DMS53 treated with DMSO at 0.1 percent for 48 hours (cell line): ENCODE measurements at regions not wholly inside any gene's neighbourhood (a gene's known extent, or its start where the extent isn't known, plus 50 kb on each side); places are given as distances from the start of the nearest gene placed in this dataset.

Source experiments
- DNase-seq: peaks from one replicate; lab custom pipeline; 2025; ENCODE audit not compliant: unreplicated experiment; lab: John Stamatoyannopoulos, UW

DNA sequence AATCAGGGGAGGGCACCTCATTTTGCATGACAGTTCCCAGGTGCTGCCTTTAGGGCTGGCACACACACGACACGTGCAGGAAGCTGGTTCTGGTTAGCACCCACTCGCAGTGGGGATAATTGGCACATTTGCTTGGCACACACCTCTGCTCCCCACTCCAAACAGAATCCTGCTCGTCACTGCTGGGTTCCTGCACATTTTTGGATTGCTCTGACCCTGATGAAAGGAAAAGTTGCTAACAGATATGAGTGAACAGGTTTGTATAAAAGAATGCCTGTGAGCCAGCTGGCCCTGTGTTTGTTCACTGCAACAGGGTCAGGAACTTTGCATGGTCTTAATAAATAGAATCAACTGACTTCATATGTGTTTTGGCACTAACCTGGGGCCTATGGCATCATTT lies 1500.4 kb downstream of the EFNB2 start:
- DNase-seq = no peak

DNA sequence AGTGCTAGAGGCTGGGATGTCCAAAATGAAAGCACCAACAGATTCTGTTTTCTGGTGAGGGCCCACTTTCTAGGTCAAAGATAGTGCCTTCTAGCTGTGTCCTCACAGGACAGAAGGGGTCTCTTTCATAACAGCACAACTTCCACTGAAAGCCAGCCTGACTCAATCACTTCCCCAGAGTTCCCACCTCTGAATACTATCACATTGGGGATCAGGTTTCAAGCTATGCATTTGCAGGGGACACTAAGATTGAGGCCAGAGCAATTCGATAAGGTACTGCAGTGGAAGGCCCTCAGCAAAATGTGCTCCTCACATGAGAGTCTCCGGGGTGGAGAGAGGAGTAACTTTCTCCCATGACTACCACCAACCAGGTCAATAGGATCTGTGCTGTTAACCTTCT lies 1501.5 kb downstream of the EFNB2 start:
- no peak for DNase-seq

DNA sequence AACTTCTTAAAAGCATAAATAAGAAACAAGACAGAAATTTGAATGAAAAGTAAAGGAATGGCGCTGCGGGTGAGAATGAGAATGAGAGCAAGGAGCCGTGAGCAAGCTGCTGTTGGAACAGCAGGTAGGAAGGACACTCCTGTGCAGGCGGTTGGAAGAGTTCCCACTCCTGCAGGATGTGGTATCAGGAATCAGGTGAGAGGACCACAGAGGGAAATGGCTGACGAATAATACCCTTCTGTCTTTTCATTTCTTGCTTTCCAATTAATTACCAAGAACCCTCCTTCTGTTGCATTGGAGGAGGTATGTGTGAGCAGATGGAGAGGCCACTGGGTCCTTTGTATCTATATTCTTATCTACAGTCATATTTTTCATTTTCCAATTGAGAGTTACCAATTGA lies 1504.2 kb downstream of the EFNB2 start:
- no peak for DNase-seq

DNA sequence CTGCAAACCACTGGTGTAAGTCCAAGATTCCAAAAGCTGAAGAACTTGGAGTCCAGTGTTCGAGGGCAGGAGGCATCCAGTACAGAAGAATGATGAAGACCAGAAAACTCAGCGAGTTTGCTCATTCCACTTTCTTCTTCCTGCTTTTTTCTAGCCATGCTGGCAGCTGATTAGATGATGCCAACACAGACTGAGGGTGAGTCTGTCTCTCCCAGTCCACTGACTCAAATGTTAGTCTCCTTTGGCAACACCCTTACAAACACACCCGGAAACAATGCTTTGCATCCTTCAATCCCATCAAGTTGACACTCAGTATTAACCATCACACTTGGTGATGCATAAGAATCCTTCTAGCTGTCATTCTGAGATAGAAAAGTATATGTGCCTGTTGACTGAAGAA lies 1504.6 kb downstream of the EFNB2 start:
- DNase-seq = no peak

DNA sequence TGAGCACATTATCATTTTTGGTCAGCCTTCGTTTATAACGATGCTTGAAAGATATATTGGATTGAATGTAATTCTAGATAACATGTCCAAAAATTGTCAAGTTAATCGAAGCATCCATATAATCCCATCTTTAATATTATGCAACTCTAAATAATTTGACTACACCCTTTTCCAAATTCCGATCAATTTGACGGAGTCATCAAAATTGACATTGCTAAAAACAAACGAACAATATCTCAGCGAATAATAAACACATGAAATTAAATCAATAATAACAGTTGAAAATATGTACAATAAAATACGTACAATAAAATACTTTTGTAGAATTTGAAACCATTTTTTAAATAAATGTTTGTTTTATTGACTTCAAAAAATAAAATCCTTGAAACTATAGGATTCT lies 1516.4 kb downstream of the EFNB2 start:
- DNase-seq = no peak

DNA sequence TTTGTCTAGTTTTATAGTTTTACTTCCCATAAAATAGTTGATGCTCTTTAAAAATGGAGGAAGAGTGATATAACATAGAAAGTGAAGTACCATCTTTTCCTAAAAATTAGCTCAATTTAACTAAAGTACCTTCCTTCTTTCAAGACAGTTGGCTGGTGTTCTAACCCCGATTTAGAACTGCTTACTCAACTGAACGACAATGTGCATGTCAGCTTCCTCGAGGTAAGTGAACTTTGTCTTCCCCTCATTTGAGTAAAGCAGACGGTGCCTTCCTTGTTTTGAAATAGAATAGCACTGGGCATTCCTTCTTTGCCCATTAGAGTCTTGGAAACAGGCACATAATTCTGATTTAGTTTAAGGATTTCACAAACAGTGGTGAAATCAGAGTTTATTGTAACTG lies 1519.2 kb downstream of the EFNB2 start:
- no peak for DNase-seq

DNA sequence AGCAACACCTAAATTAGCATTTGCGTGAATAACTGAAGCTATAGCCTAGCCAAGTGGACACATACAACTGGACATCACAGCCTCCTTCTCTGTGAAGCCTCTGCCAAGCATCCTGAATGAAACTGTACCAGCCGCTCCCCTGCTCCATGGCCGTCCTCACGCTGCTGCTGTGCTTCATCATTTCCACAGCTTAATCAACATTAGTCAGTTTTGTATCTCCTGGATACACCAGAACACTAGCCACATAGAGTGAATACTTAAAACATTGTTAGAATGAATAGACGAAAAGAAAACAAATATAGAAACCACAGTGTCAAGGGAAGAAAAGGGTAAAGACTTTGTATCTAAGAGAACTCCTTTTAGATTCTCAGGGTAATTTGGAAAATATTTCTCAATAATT lies 1526.9 kb downstream of the EFNB2 start:
- no peak for DNase-seq

DNA sequence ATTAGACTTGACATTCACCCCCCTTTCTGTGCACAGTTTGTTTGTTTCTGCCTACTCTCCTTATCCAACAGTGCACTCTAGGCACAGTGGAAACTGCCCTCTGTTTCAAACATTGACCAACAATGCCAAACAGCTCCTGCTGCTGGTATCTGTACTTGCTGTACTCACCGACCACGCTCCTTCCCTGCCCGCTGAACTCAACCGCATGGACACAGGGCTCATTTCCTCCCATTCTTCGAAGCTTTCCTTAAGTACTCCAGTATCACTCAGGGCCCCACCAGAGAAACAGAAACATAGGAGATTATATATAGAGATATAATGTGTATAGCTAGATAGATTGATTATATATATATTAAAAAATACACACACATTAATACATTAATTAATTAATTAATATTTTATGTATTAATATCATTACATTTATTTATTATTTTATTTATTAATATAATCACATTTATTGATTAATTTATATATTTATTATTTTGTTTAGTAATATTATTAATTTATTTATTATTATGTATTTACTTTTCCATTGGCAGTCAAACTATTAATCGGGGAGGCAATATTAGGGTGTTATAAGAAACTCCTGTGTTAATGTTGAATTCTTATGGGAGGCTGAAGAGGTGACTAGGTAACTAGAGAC lies 1528.2 kb downstream of the EFNB2 start:
- no peak for DNase-seq

DNA sequence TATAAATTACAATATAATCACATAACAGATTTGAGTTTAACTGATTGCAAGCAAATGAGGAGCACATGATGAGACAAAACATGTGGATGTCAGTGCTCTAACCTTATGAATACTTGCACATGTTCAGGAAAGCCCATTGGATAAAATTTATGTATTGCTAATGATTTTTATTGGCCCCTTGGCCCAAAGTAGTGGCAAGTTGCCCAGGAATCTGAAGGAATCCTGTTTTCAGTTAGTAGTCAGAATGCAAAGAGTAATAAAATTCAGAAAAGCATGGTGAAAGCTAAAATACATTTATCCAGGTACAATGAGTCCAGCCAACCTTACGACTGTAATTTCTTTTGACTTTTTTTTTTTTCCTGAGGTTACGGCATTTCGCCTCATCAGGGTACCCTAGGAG lies 1539.4 kb downstream of the EFNB2 start:
- DNase-seq = no peak

DNA sequence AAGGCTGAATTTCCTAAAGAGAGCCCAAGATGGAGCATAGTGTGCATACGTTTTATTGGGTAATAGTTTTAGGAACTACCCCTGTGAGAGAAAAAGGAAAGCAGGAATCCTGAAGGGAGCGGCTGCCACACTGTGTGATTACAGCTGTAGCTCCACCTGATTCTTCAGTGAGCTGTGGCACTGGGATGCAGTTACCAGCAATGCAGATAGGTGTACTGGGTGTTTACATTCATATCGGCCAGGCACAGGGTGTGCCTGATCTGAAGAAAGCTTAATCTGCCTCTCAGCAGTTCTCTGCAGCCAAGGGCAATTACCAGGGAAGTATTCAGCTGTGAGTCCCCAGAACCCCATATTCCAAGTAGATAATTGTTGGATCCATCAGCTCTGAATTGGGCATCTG lies 1541.8 kb downstream of the EFNB2 start:
- DNase-seq = no peak

DNA sequence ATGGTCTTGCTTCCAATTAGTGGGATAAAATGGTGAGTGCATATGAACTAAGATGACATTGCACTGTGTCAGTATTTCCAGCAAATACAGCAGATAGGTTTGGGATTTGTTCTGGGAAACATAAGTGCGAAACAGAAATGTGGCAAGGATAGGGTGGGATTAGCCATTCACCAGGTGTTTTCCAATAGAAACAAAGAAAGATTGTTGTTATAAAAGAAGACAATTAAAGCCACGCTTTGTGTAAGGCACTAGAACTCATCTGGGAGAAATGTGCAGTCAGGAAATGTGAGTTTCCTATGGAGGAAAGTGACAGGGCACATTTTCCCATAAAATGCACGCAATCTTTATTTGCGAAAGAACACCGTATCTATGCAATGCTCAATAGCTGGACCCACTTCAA lies 1547.8 kb downstream of the EFNB2 start:
- no peak for DNase-seq

DNA sequence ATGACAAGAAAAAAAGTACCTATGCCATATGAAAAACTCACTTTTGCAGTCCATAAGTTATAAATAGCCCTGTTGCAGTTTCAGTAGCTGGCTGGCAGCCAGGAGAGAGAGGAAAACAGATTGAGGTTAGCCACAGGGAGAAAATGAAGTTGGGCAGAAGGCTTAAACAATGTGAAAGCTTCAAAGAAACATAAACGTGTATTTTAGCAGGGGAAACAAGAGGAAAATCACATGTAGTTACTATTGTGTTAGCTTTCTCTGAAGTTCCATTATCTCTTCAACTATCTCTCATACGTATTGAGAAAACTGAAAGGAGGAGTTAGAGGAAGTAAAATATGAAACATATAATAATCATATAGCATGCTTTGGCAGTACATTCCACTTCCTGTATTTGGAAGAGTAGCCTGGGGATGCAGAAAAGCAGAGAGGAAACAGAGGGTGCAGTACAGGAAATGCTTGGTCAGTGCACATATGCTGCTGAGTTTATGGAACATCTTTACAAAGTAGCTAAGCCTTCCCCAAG lies 1551.1 kb downstream of the EFNB2 start:
- no peak for DNase-seq

DNA sequence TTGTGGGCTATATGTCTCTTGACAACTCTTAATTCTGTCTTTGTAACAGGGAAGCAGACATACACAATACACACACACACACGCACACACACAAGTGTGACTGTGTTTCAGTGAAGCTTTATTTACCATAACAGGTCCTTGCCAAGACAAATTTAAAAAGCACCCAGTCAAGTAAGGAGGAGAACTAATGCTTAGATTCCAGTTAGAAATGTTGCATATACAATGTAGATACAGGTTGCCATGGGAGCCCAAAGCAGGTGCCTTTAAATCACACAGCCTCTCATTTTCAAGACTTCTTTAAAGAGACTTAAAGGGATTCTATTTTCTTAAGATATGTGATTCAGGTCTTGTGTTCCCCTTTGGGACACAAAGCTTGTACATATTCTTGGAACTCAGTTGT lies 1551.9 kb downstream of the EFNB2 start:
- DNase-seq = no peak

DNA sequence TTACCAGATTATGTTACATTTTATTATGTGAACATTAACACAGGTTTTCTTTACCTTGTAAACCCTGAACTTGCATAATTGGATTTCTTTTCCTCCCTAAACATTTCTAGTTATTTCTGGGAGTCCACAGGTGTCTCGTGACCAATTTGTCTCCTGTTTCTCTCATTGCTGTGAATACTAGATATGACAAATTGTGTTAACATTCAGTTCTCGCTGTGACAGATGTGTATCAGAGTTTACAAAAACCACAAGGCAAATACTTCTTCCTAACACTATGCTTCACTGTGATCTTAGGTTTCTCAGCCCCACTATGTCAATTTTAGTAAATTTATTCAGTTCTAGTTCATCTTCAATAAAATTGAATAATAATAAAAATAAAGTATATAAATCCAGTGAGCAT lies 1554.9 kb downstream of the EFNB2 start:
- DNase-seq = no peak

DNA sequence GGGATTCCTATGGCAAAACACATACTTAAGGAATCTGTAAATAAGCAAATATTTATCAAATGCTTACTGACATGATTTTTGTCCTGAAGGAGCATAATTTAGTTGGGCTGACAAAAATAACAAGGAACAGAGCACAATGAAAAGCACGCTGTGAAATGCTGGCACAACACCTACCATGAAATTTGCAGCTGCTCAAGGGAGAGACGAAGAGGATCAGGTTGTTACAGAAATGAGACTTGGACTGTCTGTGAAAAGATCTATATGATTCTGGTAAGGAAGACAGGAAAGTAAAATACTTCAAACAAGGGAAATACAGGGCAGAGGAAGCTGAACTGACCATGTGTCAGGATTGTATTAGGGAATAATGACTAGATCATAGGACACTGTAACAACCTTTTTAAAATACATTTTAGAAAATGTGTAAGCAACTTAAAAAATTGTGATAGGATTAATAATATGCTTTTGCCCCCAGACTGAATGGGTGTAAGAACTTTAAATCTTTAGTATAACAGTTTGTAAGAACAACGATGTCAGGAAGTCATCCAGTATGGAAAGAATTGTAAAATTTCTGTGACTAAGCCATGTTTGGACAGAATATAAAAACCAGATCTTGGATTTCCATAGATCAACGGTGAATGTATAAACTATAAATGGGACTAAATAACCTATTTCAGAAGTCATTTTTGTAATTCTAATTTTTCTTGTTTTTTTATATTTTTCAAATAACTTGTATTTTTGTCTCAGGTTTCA lies 1556.0 kb downstream of the EFNB2 start:
- DNase-seq = no peak

DNA sequence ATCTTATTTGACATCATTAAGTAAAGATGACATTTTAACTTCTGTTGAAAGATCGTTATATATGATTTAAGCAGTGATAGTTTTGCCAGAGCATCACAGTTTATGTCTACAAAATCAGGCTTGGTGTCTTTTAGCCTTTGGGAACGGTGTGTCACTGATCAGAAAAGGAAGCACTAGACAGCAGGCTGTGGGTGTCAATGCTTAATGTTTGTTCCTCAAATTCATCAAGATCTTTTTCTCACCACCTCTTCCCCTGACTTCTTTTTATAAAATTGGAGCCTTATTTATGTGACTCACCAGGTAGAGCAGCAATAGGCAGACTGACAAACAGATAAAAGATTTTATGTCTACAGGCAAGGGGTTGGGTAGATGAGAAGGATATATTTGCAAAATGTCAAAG lies 1558.5 kb downstream of the EFNB2 start:
- DNase-seq = no peak

DNA sequence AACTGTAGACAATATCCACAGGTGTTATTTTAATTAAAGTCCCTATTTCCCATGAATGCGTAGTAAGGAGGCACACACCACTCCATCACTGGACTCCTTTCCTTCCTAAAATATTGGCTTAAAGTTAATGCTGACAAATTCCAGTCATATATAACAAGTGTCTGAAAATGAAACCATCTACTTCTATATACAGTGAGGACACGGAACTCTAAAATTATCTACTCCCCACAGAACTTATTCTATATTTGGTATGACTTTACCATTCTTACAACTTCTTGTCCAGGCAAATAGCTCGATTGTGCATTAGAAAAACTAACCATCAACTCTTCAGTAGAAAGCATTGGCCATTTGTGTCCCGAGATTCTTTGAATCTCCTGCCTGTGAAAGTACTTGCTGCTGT lies 1560.2 kb downstream of the EFNB2 start:
- no peak for DNase-seq

DNA sequence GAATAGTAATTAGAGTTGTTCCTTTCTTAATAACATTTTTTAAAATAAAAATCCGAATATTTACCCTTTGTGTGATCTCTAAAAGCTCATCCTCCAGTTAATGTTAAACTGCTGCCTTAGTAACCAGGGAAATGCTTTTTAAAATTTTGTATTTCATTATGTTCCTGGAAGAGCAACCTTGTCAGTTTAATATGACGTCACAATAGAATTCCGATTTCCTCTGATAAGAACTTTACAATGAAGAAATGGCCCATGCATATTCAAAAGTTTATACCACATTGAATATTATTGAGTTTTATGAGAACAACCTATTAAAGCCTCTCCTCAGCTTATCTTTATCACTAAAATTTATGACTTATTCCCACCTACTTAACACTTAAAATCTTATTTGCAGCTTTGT lies 1566.6 kb downstream of the EFNB2 start:
- no peak for DNase-seq

DNA sequence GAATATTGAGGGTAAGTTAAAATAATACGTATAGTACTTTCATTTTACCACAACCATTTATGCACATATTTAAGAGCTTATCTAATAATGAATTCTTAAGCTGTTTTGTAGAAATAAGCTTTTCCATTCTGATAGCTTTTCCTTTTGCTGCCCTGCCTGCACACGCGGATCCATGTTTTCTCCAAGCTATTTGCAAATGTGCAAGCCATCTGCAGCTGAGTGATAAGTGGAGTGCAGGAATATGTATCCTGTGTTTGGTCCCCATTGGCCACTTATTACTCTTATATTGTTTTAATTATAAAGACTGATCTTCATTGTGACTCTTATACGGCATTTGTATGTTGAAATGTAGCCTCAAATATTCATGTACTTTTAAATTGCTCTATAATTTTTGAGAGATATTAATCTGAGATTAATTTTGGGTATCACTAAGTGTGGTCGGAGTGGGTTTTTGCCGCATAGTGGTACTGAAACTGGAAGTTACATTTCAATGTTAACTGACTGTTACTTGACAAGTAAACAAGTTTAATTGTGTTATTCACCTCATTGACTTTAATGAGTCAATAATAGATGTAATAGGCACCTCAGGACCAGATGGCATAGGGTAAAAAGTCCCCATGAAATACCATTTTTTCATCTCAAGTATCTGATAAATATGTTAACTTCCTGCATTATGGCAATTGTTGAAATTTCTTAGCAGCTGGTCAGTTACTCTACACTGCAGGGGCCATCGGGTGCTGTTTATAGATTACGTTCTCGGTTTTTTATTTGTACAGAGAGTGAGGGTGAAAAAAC lies 1567.4 kb downstream of the EFNB2 start:
- no peak for DNase-seq

DNA sequence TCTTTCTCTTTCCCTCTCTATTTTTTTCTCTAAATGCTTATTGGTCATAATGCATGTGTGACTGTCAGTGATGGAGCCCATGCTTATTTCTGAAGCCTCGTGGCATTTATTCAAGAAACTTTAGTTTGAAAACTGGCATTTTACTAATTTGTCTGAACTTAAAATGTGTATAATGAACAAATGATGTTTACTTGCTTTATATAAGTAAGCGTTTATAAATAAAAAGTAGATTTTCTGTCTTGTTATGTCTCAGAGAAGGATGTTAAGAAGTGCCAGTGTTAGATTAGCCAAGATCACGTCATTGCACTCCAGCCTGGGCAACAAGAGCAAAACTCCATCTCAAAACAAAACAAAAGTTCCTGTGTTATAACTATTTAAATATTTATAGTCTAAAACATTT lies 1568.1 kb downstream of the EFNB2 start:
- DNase-seq = no peak

DNA sequence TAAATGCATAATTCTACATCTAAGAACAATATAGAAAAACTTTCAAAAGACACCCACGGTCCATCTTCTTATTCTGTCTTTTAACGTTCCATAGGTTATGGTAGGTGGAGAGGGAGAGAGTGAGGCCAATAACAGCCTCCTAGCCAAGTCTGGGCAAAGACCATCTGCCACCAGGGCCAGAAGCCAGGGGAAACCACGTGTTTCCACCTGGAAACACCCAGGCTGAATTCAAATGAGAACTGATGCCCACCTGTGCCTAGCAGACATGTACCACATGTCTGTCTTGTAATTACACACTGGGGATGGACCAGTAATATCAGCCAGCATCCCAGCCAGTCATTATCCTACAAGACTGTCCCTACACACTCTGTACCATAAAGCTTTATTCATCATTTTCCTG lies 1573.1 kb downstream of the EFNB2 start:
- DNase-seq = no peak

DNA sequence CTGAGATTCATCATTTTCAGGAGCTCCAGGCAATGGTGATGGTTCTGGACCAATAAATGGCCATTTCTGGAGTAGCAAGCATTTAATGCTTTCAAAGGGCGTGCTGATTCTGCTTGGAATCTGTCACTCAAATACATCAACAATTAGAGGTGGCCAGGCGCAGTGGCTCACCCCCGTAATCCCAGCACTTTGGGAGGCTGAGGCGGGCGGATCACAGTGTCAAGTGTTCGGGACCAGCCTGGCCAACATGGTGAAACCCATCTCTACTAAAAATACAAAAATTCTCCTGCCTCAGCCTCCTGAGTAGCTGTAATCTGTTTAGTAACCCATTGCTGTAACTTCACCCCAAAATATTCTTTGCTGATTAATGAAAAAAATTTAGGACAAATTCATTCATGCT lies 1574.2 kb downstream of the EFNB2 start:
- no peak for DNase-seq
